ENCODE measurements at regions not wholly inside any gene's neighbourhood (a gene's known extent, or its start where the extent isn't known, plus 50 kb on each side); places are given as distances from the start of the nearest gene placed in this dataset.

GRCh38 chr3:67118122-67118521, 120.0 kb downstream of the KBTBD8 start:
- Histone ChIP-seq H3K4me3 (ENCODE audit: low read length) (no peak overlapping the region), H4K20me1 (ENCODE audit: low read length) (no peaks in the 10 kb centered on the region), H3K9me2 (replicated peaks; ENCODE audit: low read length) (no peaks in the 10 kb centered on the region), H2AFZ (ENCODE audit: low read length) (no peak overlapping the region), H3K4me2 (ENCODE audit: low read length) (no peak overlapping the region), H3K79me2 (ENCODE audit: low read length) (no peaks in the 10 kb centered on the region), H3K9me3 (ENCODE audit: low read length) (no peaks in the 10 kb centered on the region), H3K27ac (ENCODE audit: low read length) (no peak overlapping the region), H3K27me3 (ENCODE audit: low read length) (no peaks in the 10 kb centered on the region), H3F3A (ENCODE audit: low read length, unreplicated experiment) (no peaks in the 10 kb centered on the region), H3K9ac (ENCODE audit: low read length) (no peak overlapping the region), H3K36me3 (ENCODE audit: low read depth, low read length) (no peaks in the 10 kb centered on the region), H3K4me1 (ENCODE audit: insufficient read depth, low read length) (no peaks in the 10 kb centered on the region)
- ChIA-PET POLR2A (ENCODE audit: unreplicated experiment) (no interaction called here), CTCF (no interaction called here)
- TF ChIP-seq EZH2 (IDR thresholded peaks at IDR 0.05; ENCODE audit: low read length, unreplicated experiment) (no peak), EZH2phosphoT487 (IDR thresholded peaks at IDR 0.05; ENCODE audit: borderline replicate concordance, low read length) (no peak), CTCF (conservative IDR thresholded peaks at IDR 0.05; ENCODE audit: low read depth, low read length) (no peak)
- DNase-seq, result no peak
- no TSS peak for BruUV-seq (replicated peaks)
- ATAC-seq, result no peak
- intact Hi-C loops (cut with micrococcal nuclease), result no loop called here

GRCh38 chr3:67118635-67119034, 120.5 kb downstream of the KBTBD8 start:
- POLR2A ChIA-PET (ENCODE audit: unreplicated experiment), result no interaction called here
- no TSS peak for BruUV-seq (replicated peaks)
- intact Hi-C loops (cut with micrococcal nuclease), result no loop called here

GRCh38 chr3:67123914-67124313, 125.8 kb downstream of the KBTBD8 start:
- CTCF ChIA-PET, result no interaction called here
- TF ChIP-seq CTCF (conservative IDR thresholded peaks at IDR 0.05; ENCODE audit: low read depth, low read length) (no peak), EZH2 (IDR thresholded peaks at IDR 0.05; ENCODE audit: low read length, unreplicated experiment) (no peak), EZH2phosphoT487 (IDR thresholded peaks at IDR 0.05; ENCODE audit: borderline replicate concordance, low read length) (no peak)

More at GRCh38 chr3:67118635-67119034, 120.5 kb downstream of the KBTBD8 start:
- no peaks in the 10 kb centered on the region for H3K4me1 ChIP-seq (ENCODE audit: insufficient read depth, low read length)
- no peak overlapping the region for H3K4me3 ChIP-seq (ENCODE audit: low read length)
- H3K36me3 ChIP-seq (ENCODE audit: low read depth, low read length), result no peaks in the 10 kb centered on the region
- H3K4me2 ChIP-seq (ENCODE audit: low read length), result no peak overlapping the region
- no peaks in the 10 kb centered on the region for H4K20me1 ChIP-seq (ENCODE audit: low read length)
- H3K27me3 ChIP-seq (ENCODE audit: low read length), result no peaks in the 10 kb centered on the region
- CTCF ChIA-PET, result no interaction called here
- no peak overlapping the region for H2AFZ ChIP-seq (ENCODE audit: low read length)
- no peak for ATAC-seq
- no peaks in the 10 kb centered on the region for H3K9me3 ChIP-seq (ENCODE audit: low read length)
- no peaks in the 10 kb centered on the region for H3K9me2 ChIP-seq (replicated peaks; ENCODE audit: low read length)
- H3K27ac ChIP-seq (ENCODE audit: low read length), result no peak overlapping the region
- no peaks in the 10 kb centered on the region for H3F3A ChIP-seq (ENCODE audit: low read length, unreplicated experiment)
- no peaks in the 10 kb centered on the region for H3K79me2 ChIP-seq (ENCODE audit: low read length)
- no peak overlapping the region for H3K9ac ChIP-seq (ENCODE audit: low read length)
- DNase-seq, result no peak
- no peak for TF ChIP-seq EZH2phosphoT487 (IDR thresholded peaks at IDR 0.05; ENCODE audit: borderline replicate concordance, low read length)
- TF ChIP-seq EZH2 (IDR thresholded peaks at IDR 0.05; ENCODE audit: low read length, unreplicated experiment), result no peak
- TF ChIP-seq CTCF (conservative IDR thresholded peaks at IDR 0.05; ENCODE audit: low read depth, low read length), result no peak

More at GRCh38 chr3:67123914-67124313, 125.8 kb downstream of the KBTBD8 start:
- no peaks in the 10 kb centered on the region for H3K27me3 ChIP-seq (ENCODE audit: low read length)
- no peaks in the 10 kb centered on the region for H3F3A ChIP-seq (ENCODE audit: low read length, unreplicated experiment)
- H3K4me1 ChIP-seq (ENCODE audit: insufficient read depth, low read length), result no peaks in the 10 kb centered on the region
- H3K27ac ChIP-seq (ENCODE audit: low read length), result no peak overlapping the region
- no TSS peak for BruUV-seq (replicated peaks)
- no peaks in the 10 kb centered on the region for H3K9me3 ChIP-seq (ENCODE audit: low read length)
- no peaks in the 10 kb centered on the region for H4K20me1 ChIP-seq (ENCODE audit: low read length)
- no peak overlapping the region for H3K9ac ChIP-seq (ENCODE audit: low read length)
- ATAC-seq (no peak), DNase-seq (no peak)
- H2AFZ ChIP-seq (ENCODE audit: low read length), result no peak overlapping the region
- H3K36me3 ChIP-seq (ENCODE audit: low read depth, low read length), result no peaks in the 10 kb centered on the region
- intact Hi-C loops (cut with micrococcal nuclease), result no loop called here
- no peaks in the 10 kb centered on the region for H3K9me2 ChIP-seq (replicated peaks; ENCODE audit: low read length)
- no peak overlapping the region for H3K4me3 ChIP-seq (ENCODE audit: low read length)
- H3K4me2 ChIP-seq (ENCODE audit: low read length), result no peak overlapping the region
- H3K79me2 ChIP-seq (ENCODE audit: low read length), result no peaks in the 10 kb centered on the region
- POLR2A ChIA-PET (ENCODE audit: unreplicated experiment), result no interaction called here

Data from PC-3 (cell line).